ENCODE measurements at regions not wholly inside any gene's neighbourhood (a gene's known extent, or its start where the extent isn't known, plus 50 kb on each side); places are given as distances from the start of the nearest gene placed in this dataset.

DNA sequence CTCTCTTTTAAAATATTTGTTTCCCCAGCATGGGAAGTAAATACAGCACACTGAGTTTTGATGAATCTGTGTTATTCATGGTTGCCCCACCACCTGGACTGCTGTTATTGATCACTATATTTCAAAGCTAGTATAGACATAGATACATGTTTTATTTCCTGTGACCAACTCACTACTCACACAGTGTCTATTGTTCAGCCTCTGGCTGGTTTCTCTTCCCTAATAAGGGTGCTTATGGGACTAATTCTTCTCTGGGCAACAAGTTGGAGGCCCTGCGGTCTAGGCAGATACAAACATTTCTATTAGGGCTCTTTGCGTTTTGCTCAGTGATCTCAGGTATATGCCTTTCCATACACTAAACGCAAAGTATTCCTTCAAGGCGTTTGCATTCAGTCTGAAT, 1191.0 kb upstream of the TMEM132C start:
- no peak for DNase-seq

DNA sequence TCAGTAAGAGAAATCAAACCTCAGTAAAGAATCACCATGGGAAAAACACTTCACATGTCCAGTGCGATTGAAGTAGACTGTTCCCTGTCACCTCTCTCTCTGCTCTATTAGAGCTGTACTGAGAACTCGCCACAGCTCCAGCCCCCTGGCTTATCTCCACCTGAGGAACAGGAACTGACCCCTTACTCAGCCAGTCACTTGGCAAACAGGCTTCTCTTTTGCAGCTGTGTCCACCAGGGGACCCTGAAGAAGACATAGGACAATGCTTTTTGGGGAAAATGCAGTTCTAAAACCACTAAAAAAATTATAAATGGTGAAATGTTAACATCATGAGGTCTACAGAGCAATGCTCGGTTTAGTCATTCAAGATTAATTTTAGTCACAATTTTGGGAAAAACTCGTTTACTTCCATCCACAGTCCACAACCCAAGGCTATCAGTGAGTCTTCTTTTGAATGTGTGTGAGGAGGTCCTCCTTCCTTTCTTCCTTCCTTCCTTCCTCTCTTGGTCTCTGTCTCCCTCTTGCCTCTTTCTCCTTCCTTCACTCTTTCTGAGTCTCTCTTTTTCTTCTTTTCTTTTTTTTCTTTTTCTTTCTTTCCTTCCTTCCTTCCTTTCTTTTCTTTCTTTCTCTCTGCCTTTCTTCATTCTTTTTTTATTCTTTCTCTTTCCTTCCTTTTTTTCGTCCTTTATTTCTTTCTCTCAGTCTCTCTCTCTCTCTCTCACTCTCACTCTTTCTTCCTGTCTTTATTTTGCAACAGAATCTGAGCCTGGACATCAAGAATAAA, 1189.5 kb upstream of the TMEM132C start:
- DNase-seq, result no peak

DNA sequence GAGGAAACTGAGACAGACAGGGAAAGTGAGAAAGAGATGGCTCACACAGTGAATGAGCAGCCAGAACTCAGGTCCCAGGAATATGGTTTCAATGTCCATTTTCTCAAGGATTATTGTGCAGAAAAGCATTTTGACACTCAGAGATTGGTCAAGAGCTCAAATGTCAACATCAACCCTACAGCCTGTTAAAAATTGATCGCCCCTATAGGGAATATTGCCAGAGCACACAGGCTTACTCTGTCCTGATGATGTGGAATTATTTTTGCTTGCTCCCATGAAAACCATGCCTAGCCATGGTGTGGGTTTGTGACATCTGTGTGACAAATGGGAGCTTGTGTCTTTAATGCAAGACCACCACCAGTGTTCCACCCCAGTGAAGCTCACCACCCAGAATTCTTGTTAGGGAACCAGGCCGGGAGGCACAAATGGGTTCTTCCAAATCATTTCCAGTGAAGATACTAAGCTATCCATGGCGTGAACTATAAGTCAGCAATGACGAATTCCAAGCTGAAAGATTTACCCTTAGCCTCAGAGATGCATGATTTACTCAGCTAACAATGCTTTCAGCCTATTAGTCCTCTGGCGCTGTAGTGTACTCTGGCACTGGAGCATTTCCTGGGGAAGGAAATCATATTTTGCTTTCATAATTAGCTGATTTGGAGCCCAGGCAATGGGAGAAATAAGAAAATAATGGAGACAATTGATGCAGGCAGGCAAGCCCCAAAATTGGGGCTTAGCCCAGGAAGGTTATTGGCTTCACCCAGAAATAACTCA, 1188.2 kb upstream of the TMEM132C start:
- no peak for DNase-seq

DNA sequence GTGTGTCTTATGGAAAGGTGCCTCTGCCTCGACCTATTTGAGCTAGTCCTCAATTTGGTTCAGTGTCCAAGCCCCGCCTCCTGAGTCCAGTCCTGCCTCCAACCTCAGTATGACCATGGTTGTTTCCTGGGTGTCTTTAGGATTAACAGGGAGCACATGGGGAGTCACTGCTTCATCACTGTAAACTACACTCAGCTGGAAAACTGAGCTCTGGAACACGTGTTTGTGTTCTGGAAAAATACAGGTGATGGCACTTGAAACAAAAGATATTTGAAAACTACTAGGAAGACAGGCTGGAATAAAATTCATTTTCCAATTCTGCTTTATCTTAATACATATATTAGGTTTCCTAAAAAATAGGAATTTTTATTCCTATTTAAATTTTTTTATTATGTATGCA, 1187.3 kb upstream of the TMEM132C start:
- no peak for DNase-seq

GRCh38 chr12:127081058-127081457, 1185.9 kb upstream of the TMEM132C start:
- DNase-seq, result no peak

GRCh38 chr12:127083008-127083949, 1183.7 kb upstream of the TMEM132C start:
- DNase-seq, result peak; percentile 29

DNA sequence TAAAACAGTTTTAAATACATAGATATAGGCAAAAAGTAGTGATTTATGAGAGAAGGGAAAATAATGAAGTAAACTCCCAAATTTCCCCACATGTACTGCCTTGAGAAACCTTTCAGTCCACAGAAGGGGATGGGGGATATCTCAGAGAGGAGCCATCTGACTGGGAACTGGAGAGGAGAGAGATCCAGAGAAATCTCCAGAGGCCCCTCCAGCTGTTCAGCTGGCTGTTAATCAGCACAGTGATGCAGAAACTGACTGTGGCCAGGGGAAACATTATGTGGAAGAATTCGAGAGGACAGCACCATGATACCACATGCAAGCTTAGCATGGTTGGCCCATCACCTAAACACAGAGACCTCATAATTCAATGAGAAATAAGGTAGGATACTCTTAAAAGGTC, 1165.9 kb upstream of the TMEM132C start:
- DNase-seq, result peak; percentile 31

- no peak for DNase-seq
Observed at GRCh38 chr12:127106041-127106440, 1160.9 kb upstream of the TMEM132C start.

GRCh38 chr12:127106697-127107096, 1160.3 kb upstream of the TMEM132C start:
- no peak for DNase-seq

DNA sequence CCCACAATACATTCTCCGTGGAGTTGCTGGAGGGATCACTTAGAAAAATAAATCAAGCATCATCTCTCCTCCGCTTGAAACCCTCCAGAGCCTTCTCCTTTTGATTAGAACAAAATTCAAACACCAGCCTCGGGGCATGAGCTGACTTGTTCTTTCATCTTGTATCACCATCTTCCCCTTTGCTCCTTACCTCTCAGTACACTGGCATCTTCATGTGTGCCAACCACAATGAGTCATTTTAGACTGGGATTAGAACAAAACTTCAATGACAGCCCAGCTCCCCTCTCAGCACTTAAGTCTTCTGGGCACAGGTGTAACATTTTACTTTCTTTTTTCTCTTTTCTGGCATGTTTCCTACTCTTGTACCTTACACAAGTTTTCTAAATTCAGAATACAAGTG, 1159.2 kb upstream of the TMEM132C start:
- no peak for DNase-seq

GRCh38 chr12:127108360-127109215, 1158.4 kb upstream of the TMEM132C start:
- DNase-seq, result peak; percentile 65

DNA sequence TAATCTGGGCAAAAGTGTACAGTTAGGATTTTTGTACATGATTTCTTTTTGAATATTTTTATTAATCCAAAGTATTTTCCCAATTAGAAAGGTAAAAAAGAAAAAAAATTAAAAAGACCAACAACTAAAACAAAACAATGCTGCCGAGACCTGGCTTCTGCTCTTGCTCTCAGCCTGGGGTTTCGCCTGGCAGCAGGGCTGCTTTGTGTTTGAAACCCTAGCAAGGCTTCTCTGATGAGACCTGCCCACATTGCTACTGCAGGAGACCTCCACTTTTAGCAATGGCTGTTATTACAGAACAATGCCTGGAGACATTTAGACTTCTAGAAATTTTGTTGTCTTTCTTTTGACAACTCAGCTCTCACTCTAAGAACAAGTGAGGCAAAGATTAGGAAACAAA, 1153.0 kb upstream of the TMEM132C start:
- no peak for DNase-seq

- DNase-seq, result no peak
Observed at GRCh38 chr12:127115468-127116035, 1151.4 kb upstream of the TMEM132C start.

DNA sequence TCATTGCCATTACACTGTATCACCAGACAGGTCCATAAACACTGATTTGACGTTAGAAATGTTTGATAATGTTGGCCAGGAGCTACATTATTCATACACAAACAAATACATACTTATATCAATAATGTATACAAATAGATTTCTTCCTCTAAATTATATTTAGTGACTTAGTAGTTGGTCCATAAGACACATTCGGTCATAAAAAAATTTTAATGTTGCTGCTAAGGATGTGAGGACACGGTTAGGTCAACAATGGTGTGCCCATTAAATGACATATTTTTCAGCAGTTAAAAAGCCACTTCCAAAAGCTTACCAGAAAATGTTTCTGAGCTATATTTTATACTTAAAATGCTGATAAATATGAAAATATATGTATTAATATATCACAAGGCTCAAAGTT, 1148.7 kb upstream of the TMEM132C start:
- no peak for DNase-seq

DNA sequence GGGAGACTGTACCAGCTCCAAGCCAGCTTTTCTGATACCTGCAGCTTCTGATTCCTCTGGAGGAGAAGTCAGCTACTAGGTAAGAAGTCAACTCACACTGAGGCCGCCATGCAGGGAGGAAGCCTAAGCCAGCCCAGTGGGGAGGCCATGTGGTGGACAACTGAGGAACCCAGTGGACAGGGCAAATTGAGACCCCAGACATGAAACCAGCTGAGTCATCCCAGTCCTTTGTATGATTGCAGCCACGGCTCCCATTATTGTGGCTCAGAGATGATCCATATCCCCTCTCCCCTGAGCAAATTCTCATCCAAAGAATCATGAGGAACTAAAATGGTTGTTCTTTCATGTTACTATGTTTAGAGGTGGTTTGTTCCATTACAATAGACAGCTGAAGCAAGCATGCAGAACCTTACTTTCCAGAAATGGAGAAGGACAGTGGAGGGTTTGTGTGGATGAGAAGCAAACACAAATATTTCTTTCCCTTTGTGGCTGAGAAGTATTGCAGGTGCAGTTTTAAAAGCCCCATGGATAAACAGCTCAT, 1147.3 kb upstream of the TMEM132C start:
- no peak for DNase-seq

- DNase-seq, result no peak
Observed at GRCh38 chr12:127120851-127121250, 1146.1 kb upstream of the TMEM132C start.

GRCh38 chr12:127121494-127122084, 1145.4 kb upstream of the TMEM132C start:
- peak; percentile 33 for DNase-seq

GRCh38 chr12:127125607-127126259, 1141.2 kb upstream of the TMEM132C start:
- no peak for DNase-seq

DNA sequence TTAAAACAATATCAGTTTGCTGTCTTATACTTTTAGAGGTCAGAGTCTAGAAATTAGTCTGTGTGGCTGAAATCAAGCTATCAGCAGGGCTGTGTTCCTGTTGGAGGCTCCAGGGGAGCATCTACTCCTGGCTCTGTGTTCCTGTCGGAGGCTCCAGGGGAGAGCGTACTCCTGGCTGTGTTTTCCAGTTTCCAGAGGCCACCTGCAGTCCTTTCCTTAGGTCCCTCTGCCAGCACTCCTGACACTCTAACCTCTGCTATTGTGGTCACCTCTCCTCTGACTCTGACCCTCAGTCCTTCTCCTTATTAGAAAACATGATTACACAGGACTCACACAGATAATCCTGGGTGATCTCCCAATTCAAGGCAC, 1140.7 kb upstream of the TMEM132C start:
- DNase-seq, result no peak

DNA sequence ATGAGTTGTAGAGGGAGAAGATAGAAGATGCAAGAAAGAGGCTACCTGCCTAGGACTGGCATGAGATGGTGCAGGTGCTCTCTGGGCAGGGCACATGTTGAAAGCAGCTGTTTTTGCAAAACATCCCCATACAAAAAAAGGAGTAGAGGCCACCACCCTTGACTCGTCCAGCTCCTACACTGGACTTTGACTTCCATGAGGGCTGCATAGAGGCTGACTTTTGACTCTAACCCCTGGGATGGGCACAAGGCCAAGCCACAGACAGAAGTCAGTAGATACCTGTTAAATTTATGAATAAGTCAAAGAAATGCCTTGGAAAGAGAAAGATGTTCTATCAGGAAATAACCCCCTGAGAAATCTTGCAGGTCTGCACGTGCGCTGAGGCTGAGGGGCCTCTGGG, 1139.1 kb upstream of the TMEM132C start:
- no peak for DNase-seq
